Activated CD4-positive, CD25-positive, alpha-beta regulatory T cell treated with anti-CD3 and anti-CD28 coated beads, Interleukin-2, amount 50 U/mL, for 16 hours (primary cell): ENCODE measurements at regions not wholly inside any gene's neighbourhood (a gene's known extent, or its start where the extent isn't known, plus 50 kb on each side); places are given as distances from the start of the nearest gene placed in this dataset.

Experiments
- DNase-seq: peaks from one replicate; pipeline ENCODE4 v3.0.0-alpha.2; 2020; ENCODE audit warnings: low read depth, low spot score

GRCh38 chr1:193372553-193372952 lies 186.1 kb upstream of the B3GALT2 start:
- no peak for DNase-seq

- DNase-seq = no peak
Measured at GRCh38 chr1:193368302-193368701, 181.9 kb upstream of the B3GALT2 start.

- no peak for DNase-seq
Measured at GRCh38 chr1:193367863-193368262, 181.4 kb upstream of the B3GALT2 start.

- DNase-seq = no peak
Measured at GRCh38 chr1:193366764-193367507, 180.5 kb upstream of the B3GALT2 start.

- no peak for DNase-seq
Measured at GRCh38 chr1:193365966-193366365, 179.6 kb upstream of the B3GALT2 start.

GRCh38 chr1:193359631-193360030 lies 173.2 kb upstream of the B3GALT2 start:
- DNase-seq = no peak

GRCh38 chr1:193358419-193358818 lies 172.0 kb upstream of the B3GALT2 start:
- DNase-seq = no peak

GRCh38 chr1:193356249-193356648 lies 169.8 kb upstream of the B3GALT2 start:
- no peak for DNase-seq

- DNase-seq = no peak
Measured at GRCh38 chr1:193355626-193356025, 169.2 kb upstream of the B3GALT2 start.

- no peak for DNase-seq
Measured at GRCh38 chr1:193355178-193355577, 168.8 kb upstream of the B3GALT2 start.

- no peak for DNase-seq
Measured at GRCh38 chr1:193348769-193349535, 162.5 kb upstream of the B3GALT2 start.

GRCh38 chr1:193348091-193348768 lies 161.8 kb upstream of the B3GALT2 start:
- DNase-seq = no peak

GRCh38 chr1:193346085-193346484 lies 159.7 kb upstream of the B3GALT2 start:
- no peak for DNase-seq

- no peak for DNase-seq
Measured at GRCh38 chr1:193342811-193343210, 156.4 kb upstream of the B3GALT2 start.

- no peak for DNase-seq
Measured at GRCh38 chr1:193340331-193340730, 153.9 kb upstream of the B3GALT2 start.

- DNase-seq = no peak
Measured at GRCh38 chr1:193339401-193339800, 153.0 kb upstream of the B3GALT2 start.

GRCh38 chr1:193338194-193338593 lies 151.8 kb upstream of the B3GALT2 start:
- no peak for DNase-seq

- no peak for DNase-seq
Measured at GRCh38 chr1:193335806-193336428, 149.5 kb upstream of the B3GALT2 start.

- no peak for DNase-seq
Measured at GRCh38 chr1:193333166-193333565, 146.8 kb upstream of the B3GALT2 start.

GRCh38 chr1:193326296-193326695 lies 139.9 kb upstream of the B3GALT2 start:
- DNase-seq = no peak

GRCh38 chr1:193325771-193326170 lies 139.4 kb upstream of the B3GALT2 start:
- DNase-seq = no peak

GRCh38 chr1:193325042-193325441 lies 138.6 kb upstream of the B3GALT2 start:
- DNase-seq = no peak
